HG03442 (cell line): ENCODE measurements at regions not wholly inside any gene's neighbourhood (a gene's known extent, or its start where the extent isn't known, plus 50 kb on each side); places are given as distances from the start of the nearest gene placed in this dataset.
A peak's percentile ranks its signal among the peaks of the same experiment; 100 is the strongest.

ENCODE experiments used
- ATAC-seq: cut with Tn5 transposase; IDR thresholded peaks from one replicate; pipeline ENCODE4 v1.9.1; 2021; ENCODE audit warnings: mild to moderate bottlenecking, moderate library complexity; ENCODE audit not compliant: unreplicated experiment

DNA sequence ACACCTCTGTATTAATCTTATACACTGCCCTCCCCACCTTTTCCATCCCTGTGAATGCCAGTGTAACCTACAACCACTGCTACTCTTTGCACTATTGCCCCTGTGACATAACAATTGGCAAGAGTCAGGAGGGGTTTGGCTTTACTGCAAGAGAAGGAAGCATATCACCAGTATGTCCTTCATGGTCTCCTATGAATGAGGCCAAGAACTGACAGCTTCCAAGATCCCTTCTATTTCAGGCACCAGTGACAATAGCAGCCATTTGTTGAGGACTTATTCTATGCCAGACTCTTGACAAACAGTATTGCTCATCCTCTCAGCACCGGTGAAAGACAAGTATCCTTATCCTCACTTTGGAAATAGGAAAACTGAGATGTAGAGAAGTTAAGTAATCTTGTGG lies 363.9 kb downstream of the MID1IP1 start:
- no peak for ATAC-seq

DNA sequence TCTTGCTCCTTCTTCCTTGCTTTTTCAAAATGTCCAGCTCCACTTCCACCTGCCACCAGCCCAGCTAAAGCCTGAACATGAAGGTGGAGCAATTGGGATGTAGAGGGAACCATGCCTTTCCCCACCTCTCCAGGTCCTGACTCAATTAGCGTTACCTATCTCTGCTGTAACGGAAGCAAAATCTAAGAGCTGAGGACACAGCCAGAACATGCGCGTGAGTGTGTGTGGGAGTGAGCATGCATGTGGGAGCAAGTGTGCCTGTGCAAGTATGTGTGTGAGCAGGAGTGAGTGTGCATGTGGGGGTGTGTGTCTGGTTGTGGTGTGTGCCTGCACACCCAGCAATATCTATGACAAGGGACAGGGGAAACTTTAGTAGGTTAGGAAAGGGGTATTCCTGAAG lies 364.5 kb downstream of the MID1IP1 start:
- ATAC-seq = no peak

DNA sequence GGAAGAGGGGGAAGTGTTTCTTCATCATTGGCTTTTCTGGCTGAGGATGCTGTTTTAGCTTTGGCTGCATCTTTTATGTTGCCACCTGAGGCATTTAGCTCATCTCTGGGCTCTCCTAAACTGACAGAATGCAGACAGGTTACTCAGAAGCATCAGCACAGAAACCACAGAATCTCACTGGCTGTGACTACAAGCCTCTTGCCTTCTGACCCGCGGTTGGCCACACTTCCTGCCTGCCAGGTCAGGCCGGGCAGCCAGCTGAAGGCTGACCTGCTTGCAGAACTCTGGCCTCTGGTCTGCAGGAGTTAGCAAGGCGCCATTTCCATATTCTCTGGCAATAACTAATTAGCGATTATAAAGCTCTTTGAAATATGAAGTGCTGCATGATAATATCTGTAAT lies 366.5 kb downstream of the MID1IP1 start:
- ATAC-seq = peak; percentile 79

DNA sequence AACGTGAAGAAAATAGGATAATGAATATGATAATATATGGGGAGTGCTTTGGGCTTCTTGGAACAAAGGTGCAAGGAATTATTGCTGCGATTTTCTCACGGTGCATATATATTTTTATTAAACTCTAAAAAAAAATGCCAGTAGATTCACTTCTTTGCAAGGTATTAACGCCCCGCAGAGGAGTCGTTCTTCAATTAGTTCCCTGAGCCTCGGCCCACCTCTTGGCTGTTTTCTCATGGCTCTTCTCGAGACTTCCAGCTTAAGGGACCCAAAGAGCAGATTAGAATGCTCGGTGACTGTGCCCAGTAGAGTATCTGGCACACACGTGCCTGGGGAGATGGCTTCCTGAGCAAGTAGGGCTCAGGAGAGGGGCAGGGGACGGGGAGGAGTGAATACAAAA lies 367.4 kb downstream of the MID1IP1 start:
- no peak for ATAC-seq

DNA sequence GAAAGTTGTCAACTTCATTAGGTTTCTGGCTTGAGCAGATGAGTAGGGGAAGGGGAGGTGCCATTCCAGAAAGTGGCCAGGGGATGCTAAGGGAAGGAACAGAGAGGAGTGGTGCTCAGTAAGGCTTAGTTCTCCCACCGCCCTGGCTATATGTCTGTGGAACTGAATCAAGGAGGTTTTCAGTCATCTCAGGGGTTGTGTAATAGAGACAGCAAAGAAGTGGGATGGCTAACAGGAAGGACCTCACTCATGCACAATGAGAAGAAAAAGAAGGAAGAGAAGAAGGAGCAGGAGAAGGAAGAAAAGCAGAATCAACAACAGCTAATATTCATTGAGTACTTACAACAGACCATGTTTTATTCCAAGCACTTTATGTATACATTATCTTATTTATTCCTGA lies 368.7 kb downstream of the MID1IP1 start:
- no peak for ATAC-seq

DNA sequence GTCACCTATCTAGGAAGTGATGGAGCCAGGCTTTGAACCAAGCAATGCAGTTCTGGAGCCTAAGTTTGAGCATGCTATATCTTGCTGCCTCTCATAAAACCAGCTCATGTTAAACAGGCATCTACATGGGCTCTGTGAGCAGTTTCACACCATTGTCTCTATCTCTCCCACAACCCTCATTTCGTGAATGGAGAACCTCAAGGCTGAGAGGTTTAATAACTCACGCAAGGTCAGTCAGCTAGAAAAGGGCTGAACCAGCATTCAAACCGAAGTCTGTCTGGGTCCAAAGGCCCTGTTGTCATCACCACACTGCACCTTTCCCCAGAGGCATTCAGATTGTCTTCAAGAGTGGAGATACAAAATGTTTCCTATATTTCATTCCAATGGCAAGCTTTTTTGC lies 369.2 kb downstream of the MID1IP1 start:
- ATAC-seq = no peak

DNA sequence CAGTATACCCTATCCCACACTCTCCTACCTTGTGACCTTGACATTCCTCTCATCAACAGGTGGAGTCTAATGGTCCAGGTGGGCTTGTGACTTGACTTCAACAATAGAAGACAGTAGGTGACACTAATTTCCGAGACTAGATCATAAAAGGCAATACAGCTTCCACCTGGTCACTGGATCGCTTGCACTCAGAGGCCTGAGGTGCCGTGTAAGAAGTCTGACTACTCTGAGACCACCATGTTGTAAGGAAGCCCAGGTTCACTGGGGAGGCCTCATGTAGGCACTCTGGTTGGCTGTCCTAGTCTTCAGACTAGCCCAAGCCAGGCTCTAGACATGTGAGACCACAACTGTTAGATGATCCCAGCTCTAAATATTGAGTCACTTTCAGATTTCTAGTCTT lies 370.4 kb downstream of the MID1IP1 start:
- ATAC-seq = no peak

DNA sequence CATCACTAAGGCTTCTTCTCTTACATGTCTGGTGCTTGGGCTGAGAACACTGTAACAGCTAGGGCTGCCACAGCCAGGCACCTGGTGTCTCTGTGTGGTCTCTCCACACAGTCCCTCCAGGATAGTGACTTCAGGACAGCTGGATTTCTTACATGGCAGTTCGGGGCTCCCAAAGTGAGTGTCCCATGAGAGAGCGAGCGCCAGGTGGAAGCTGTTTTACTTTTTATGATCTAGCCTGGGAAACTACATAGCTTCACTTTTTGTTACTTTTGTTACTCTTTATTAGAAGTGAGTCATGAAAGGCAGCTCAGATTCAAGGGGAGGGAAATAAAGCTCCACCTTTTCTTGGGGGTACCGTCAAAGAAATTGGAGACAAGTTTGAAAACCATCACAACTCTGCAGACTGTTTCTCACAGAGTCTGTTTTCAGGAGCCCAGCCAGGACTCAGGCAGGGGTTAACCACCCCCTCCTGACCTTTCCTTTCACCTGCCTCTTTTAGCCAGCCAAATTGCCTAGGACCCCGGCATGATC lies 373.0 kb downstream of the MID1IP1 start:
- ATAC-seq = no peak

DNA sequence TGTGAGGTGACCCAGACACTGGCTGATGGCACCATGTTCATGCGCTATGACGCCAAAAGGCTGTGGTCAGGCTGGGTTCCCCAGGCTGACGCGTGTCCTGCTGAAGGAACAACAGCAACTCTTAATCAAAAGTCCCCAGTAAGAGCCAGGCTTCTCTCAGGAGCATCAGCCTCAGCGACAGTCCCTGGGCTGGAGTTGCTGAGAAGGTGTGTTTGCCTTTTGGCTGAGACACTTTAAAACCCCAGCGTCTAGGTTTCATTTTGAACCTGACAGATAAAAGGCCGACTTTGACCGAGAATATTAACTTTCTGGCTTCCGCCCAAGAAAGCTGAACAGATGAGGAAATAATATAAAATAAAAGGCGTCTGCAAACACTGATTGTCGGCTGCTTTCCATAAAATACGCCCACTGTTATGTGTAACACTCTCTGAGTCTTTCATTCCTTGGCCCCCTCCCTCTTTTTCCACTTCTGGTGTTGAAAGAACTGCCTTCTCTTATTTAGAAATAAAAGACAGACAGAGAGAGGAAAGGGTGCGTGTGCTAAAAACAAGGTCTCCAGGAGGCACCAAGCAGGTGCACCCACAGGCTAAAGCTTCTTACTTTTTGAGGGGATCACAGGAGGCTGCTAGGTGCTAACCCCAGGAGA lies 373.6 kb downstream of the MID1IP1 start:
- ATAC-seq = peak; percentile 39

DNA sequence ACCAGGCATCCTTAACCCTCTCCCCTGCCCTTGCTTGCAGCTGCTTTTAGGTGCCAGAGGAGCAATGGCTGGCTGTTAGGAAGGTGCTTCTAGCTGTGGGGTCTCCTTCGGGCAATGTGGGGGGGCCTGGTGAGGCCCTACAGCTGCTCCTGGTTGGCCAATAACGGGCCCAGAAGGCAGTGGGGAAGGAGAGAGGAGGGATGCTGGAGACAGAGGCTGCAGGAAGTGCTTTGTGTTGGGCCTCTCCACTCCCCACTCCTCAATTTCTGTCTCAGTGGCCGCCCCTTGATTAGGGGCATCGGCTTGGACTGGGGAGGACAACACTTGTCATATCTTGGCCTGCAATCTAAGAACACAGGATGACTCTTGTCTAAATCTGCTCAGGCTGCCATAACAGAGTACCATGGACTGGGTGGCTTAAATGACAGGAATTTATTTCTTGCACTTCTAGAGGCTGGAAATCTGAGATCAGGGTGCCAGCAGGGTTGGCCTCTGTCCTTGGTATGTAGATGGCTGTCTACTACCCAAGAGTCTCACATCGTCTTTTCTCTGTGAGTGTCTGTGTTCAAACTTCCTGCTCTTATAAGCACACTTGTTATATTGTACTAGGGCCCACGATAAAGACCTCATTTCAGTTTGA lies 374.3 kb downstream of the MID1IP1 start:
- no peak for ATAC-seq

DNA sequence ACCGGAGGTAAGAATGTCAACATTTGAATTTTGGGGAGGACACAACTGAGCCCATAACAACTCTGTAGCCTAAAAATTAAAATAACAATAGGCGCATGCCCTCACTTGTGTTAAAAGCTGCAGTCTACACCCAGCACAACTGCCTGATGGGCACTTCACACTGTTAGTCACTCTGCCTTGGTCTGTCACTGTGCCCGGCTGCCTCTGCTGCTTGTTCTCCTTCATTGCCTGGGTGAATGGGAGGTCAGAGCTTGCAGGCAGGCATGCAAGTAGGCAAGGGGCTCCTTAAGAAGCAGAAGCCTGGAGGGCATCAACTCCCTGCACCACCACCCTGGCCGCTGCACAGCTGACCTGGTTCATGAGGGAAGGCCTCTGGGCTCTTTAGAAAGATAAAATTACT lies 374.8 kb downstream of the MID1IP1 start:
- no peak for ATAC-seq

DNA sequence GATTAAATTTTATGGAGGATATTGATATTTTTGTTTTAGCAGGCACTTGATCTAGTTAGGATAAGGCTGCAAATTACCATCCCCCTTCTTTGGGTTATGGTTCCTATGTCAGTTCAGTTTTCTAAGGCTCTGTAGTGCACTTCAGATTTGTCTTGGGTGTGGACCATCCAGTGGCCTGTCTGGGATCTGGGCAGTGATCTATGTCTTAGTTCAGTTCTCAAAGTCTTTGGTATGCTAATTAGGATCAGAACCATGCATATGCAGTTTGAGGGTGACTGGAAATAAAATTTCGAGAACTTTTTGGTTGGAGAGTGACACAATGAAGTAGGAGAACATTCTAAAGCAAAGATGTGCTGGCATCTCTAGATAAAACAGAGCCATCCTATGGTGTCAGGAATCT lies 388.2 kb downstream of the MID1IP1 start:
- no peak for ATAC-seq

DNA sequence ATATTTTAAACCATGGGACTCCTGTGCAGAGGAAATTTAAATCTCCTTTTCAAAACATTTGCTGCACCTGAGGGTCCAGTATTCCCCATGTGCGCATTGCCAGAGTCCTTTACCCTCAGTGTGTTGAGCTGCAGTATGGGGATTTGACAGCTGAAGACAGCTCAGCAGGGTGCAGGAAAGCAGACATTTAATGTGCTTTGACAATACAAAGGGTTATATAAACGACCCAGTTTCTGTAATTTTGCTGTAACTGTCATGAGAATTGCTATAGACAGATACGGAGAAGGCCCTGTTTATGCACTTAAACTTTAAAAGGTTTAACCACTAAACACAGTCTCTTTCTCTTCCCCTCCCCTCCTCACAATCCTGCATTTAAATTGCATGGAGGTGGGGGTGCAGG lies 393.4 kb downstream of the MID1IP1 start:
- no peak for ATAC-seq

DNA sequence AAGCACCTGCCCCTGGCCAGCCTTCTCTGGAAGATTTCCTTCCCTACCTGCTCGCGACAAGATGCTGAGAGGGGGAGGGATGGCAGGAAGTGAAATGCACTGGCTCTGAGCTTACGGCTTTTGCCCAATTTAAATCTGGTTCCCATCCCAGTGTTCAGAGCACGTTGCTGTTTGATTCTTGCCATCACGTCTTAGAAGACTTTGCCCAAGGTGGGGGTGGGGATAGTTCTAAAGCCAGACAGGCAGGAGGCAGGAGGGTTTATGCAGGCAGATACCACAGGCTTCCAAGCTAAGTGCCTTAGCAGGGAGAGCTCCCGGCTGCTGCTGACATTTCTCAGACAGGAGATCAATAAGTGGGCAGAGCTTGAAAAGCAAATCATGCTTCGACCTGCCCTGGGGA lies 393.9 kb downstream of the MID1IP1 start:
- no peak for ATAC-seq

DNA sequence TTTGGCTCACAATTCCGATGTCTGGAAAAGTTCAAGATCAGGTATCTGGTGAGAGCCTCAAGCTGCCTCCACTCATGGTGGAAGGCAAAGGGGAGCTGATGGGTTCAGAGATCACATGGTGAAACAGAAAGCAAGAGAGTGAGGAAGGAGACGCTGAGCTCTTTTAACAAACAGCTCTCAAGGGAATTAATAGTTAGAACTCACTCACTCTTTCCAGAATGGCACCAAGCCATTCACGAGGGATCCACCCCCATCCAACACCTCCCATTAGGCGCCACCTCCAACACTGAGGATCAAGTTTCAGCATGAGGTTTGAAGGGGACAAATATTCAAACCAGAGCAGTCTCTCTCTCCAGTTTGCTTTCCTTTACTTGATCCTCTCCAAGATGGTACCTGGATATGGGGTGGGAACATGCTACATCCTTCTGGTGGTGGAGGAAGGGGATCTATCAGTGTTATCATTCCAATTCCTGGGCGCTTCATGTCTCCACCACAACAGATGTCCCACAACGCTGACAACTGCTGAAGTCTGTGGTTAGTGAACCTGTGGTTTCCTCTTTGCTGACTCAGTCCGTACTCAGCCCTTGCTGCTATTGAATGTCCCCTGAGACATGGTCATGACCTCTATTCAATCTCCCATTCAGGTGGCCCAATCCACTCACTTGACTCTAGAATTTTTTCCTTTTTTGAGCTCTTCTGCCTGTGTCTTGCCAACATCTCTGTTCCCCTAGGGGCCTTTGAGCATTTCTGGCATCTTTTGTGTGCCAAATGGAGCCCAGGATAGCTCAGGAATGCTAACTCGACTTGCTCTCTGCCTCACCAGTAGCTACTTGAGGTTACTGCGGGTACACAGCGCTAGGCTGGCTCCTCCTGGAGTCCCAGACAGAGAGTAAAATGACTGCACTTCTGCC lies 395.2 kb downstream of the MID1IP1 start:
- ATAC-seq = peak; percentile 96

DNA sequence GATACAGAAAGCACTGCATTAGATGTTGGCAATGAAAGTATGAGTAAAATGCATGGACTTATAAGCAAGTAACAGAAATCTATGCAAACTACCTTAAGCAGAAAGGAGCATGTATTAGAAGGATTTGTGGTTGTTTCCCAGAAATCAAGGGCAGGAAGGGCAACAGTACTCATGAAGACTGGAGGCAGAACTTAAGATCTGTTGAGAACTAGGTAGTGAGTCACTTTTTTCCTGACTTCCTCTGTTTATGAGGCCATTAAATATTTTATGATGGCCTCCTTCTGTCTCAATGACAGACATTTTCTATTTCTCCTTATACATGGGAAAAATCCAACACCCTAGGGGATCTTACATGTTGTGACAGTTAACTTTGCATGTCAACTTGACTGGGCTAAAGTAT lies 398.2 kb downstream of the MID1IP1 start:
- ATAC-seq = no peak

DNA sequence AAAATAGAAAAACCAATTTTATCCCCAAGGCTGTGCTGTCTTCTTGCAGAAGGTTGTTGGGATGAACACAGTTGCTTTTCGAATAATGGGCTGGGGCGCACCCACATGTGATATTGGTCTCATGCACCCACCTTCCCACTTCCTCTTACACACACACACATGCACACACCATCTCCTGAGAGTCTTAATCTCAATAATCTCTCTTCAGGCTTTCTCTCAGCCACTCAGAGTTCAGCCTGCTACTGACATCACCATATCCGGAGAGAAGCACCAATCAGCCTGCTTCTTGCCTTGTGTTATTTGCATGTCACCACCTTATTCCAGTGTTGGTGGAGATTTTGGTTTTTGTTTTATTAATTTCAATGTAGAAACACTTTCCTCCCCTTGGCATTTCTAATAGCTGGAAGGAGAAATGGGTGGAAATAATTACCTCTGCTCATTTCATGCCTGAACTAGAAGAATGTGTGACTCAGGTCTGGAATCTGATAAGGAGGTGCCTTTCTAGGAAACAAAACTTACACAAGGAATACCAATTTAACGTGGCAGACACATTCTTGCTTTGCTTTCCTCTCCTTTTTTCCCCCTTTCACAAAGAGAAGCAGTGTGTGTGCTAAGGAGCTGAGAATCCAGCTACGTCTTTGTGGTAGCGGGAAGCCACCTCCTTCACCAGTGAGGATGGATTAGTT lies 400.2 kb downstream of the MID1IP1 start:
- no peak for ATAC-seq

DNA sequence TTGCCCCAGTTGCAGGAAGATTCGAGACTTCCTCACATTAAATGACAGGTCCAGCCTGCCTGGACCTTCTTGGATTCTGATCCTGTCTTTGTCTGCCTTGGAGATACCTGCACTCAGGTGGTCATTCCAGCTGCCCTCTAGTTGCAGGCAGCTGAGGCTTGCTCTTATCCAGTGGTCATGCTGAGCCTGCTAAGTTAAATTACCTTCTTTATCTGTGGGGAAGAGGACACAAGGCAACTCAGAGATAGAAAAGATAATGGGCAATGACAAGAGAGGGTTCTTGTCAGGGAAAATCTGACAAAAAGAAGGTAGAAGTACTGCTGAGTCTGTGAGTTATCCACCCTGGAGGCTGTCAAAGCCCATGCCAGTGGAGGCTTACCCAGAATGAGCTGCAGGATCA lies 401.4 kb downstream of the MID1IP1 start:
- no peak for ATAC-seq

DNA sequence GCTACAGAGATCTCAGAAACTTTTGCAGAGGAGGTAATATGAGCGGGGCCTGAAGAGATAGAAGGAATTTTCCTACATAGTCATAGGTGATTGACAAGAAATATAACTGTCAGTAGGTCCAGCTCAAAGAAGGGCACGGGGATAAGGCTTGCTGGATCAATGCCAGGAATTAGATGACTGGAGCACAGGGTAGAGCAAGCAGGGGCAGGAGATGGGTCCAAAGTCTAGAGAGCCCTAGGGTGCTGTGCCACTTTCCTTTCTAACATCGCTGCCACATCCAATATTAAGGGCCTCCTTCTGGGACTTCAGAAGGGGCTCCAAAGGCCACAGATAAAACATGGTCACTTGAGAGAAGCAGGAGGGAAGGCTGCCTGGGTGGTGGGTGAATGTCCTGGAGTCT lies 402.2 kb downstream of the MID1IP1 start:
- ATAC-seq = no peak

DNA sequence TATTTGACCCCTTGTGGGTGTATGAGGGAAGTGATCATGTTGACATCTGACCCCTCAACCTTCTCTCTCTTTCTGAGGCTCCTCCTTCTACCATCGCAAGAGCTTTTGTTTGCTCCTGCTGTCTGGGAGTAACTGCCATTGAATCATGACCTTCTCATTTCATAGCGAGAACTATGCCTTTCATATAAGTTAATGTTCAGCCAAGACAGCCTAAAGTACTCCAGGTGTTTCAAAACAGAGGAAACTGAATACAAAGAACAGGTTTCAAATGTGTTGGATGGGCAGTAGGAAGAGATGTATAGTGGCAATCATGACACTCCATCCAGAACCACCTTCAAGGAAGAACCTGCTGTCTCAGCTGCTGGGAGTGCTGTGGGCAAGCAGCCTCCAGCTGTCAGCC lies 403.1 kb downstream of the MID1IP1 start:
- no peak for ATAC-seq

DNA sequence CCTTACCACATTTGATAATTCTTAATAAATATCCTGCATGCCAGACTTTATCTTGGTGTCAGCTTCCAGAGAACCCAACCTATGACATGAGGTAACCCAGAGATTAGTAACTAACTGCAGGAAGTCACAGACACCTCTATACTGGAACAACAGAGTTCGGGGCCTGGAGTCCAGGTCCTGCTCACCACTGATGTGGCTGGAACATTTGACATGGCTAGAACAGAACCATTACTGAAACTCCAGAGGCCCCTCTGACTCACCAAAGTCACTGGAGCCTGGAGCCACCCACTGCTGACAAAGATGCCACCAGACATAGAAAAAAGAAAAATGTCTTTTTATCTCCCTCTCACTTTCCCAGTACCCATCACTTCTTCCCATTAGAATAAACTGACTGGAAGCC lies 403.7 kb downstream of the MID1IP1 start:
- ATAC-seq = peak; percentile 61
